Esophagus squamous epithelium (tissue), 5 donors: ENCODE measurements at regions not wholly inside any gene's neighbourhood (a gene's known extent, or its start where the extent isn't known, plus 50 kb on each side); places are given as distances from the start of the nearest gene placed in this dataset.

ENCODE experiments used
- DNase-seq: peaks from one replicate; lab custom pipeline; 2025; lab: John Stamatoyannopoulos, UW
- H3K27ac ChIP-seq, 4 donors: fragments of 200-600 bp; sonication (generic); one replicate each; pipeline ENCODE4 v1.5.1; 2016 to 2019; ENCODE audit warnings: mild to moderate bottlenecking in 1 of 4
- H3K27me3 ChIP-seq, 4 donors: fragments of 200-600 bp; sonication (generic); 1 replicate in 3 of 4; 2 replicates in 1 of 4; pipeline versions ENCODE4 v1.5.1 to v1.6.0; 2017 to 2021; ENCODE audit warnings: antibody characterized with exemption in 1 of 4
- H3K36me3 ChIP-seq, 3 donors: fragments of 200-600 bp; sonication (generic); one replicate each; pipeline ENCODE4 v1.5.1; 2016 to 2019
- H3K4me1 ChIP-seq, 3 donors: fragments of 200-600 bp; sonication (generic); one replicate each; pipeline ENCODE4 v1.5.1; 2017 to 2019
- H3K4me3 ChIP-seq, 4 donors: fragments of 200-600 bp; sonication (generic); 1 replicate in 3 of 4; 2 replicates in 1 of 4; pipeline ENCODE4 v1.5.1; 2016 to 2019; ENCODE audit warnings: mild to moderate bottlenecking in 2 of 4, moderate library complexity in 1 of 4
- H3K9me3 ChIP-seq, 3 donors: fragments of 200-600 bp; sonication (generic); one replicate each; pipeline ENCODE4 v1.5.1; 2016 to 2019
- CTCF ChIP-seq, 6 experiments: fragments of 450-650 bp in 4 of 6; fragments of 200-600 bp in 2 of 6; sonication (generic) in 2 of 6; IDR thresholded peaks; one replicate each; pipeline ENCODE4 v1.5.1; 2016 to 2019; ENCODE audit warnings: antibody characterized with exemption in 6 of 6, mild to moderate bottlenecking in 4 of 6, moderate library complexity in 4 of 6
- POLR2A ChIP-seq, 4 donors: fragments of 450-650 bp; IDR thresholded peaks; one replicate each; pipeline ENCODE4 v1.6.1; 2017; ENCODE audit warnings: antibody characterized with exemption in 4 of 4, mild to moderate bottlenecking in 4 of 4, moderate library complexity in 3 of 4
- WGBS, 2 donors: methylation state at CpG; one replicate each; pipeline ENCODE4 v1.1.5; 2018; 5-methylcytosine and 5-hydroxymethylcytosine counted together
- intact Hi-C: fragments of 100-400 bp; cut with DNase I; formaldehyde crosslinking; loops from one replicate; pipeline ENCODE4 v1.15.0; 2022
- donor health status: DM: yes; HTN: yes; CAD: no.

GRCh38 chr9:129405827-129406213, 215.1 kb downstream of the C9orf50 start:
- no peak overlapping the region for H3K4me3 ChIP-seq
- WGBS, 2 donors: 88 to 92% methylated on average over 2 of the region's 6 CpGs
- H3K4me1 ChIP-seq: peaks cover 23 to 84% (median 42%) of the 10 kb centered on the region in 3 donors
- no peak overlapping the region for H3K27ac ChIP-seq
- no peaks in the 10 kb centered on the region for H3K27me3 ChIP-seq
- intact Hi-C loops: no loop called here
- DNase-seq: no peak
- H3K36me3 ChIP-seq: no peaks in the 10 kb centered on the region
- no peak for TF ChIP-seq CTCF (IDR thresholded peaks at IDR 0.05)
- TF ChIP-seq POLR2A (IDR thresholded peaks at IDR 0.05): no peak
- H3K9me3 ChIP-seq: no peaks in the 10 kb centered on the region

GRCh38 chr9:129405089-129405826, 215.6 kb downstream of the C9orf50 start:
- no peak for DNase-seq
- no peak overlapping the region for H3K27ac ChIP-seq
- H3K4me3 ChIP-seq: no peak overlapping the region
- intact Hi-C loops: no loop called here
- H3K27me3 ChIP-seq: no peaks in the 10 kb centered on the region
- H3K36me3 ChIP-seq: no peaks in the 10 kb centered on the region
- TF ChIP-seq CTCF (IDR thresholded peaks at IDR 0.05) (no peak), POLR2A (IDR thresholded peaks at IDR 0.05) (no peak)
- H3K9me3 ChIP-seq: no peaks in the 10 kb centered on the region
- WGBS, 2 donors: 82 to 98% methylated on average over 4 to 6 of the region's 13 CpGs
- H3K4me1 ChIP-seq: peaks cover 23 to 84% (median 42%) of the 10 kb centered on the region in 3 donors

- WGBS, 2 donors: no CpG with 5 or more reads among the region's 8 CpGs
- TF ChIP-seq CTCF (IDR thresholded peaks at IDR 0.05) (no peak), POLR2A (IDR thresholded peaks at IDR 0.05) (no peak)
- Histone ChIP-seq H3K27ac (no peak overlapping the region), H3K36me3 (no peaks in the 10 kb centered on the region), H3K9me3 (no peaks in the 10 kb centered on the region), H3K4me3 (no peak overlapping the region), H3K4me1 (peaks cover 23 to 84% (median 42%) of the 10 kb centered on the region in 3 donors), H3K27me3 (no peaks in the 10 kb centered on the region)
- intact Hi-C loops: no loop called here
- no peak for DNase-seq
Measured at GRCh38 chr9:129404621-129405020, 216.3 kb downstream of the C9orf50 start.

- 53 to 64% methylated on average over 1 to 5 of the region's 10 CpGs for whole genome bisulfite sequencing, 2 donors
- Histone ChIP-seq H3K27me3 (no peaks in the 10 kb centered on the region), H3K9me3 (no peaks in the 10 kb centered on the region), H3K4me3 (no peak overlapping the region), H3K27ac (no peak overlapping the region), H3K4me1 (peaks cover 18 to 79% (median 39%) of the 10 kb centered on the region in 3 donors), H3K36me3 (no peaks in the 10 kb centered on the region)
- no peak for DNase-seq
- intact Hi-C loops: no loop called here
- TF ChIP-seq CTCF (IDR thresholded peaks at IDR 0.05): no peak
- no peak for TF ChIP-seq POLR2A (IDR thresholded peaks at IDR 0.05)
Measured at GRCh38 chr9:129403779-129404620, 216.9 kb downstream of the C9orf50 start.
